ENCODE measurements at regions not wholly inside any gene's neighbourhood (a gene's known extent, or its start where the extent isn't known, plus 50 kb on each side); places are given as distances from the start of the nearest gene placed in this dataset.

GRCh38 chr1:166671627-166672026 lies 167.6 kb upstream of the POGK start:
- DNase-seq (ENCODE audit: low read depth, low spot score), result no peak
- no peaks in the 10 kb centered on the region for H4K20me1 ChIP-seq (ENCODE audit: control insufficient read depth, extremely low read depth, insufficient read depth, low read length)
- H3K4me2 ChIP-seq (ENCODE audit: control insufficient read depth, extremely low read depth, insufficient read depth, low read depth, low read length), result no peak overlapping the region
- no peaks in the 10 kb centered on the region for H3K27me3 ChIP-seq (ENCODE audit: control insufficient read depth, extremely low read depth, insufficient read depth, low read length)
- no peaks in the 10 kb centered on the region for H3K4me1 ChIP-seq (ENCODE audit: control insufficient read depth, extremely low read depth, insufficient read depth, low read length)
- H3K9me1 ChIP-seq (ENCODE audit: control insufficient read depth, extremely low read depth, insufficient read depth, low read length), result no peaks in the 10 kb centered on the region
- no peaks in the 10 kb centered on the region for H3K36me3 ChIP-seq (ENCODE audit: control insufficient read depth in 2 of 2, extremely low read depth in 1 of 2, insufficient read depth in 2 of 2, low read length in 2 of 2)
- H3K9ac ChIP-seq (ENCODE audit: control insufficient read depth, extremely low read depth, insufficient read depth, low read length), result no peak overlapping the region
- no peak overlapping the region for H3K27ac ChIP-seq (ENCODE audit: control insufficient read depth, insufficient read depth, low read length)
- dilution Hi-C loops (cut with MboI; ENCODE audit: extremely low pct_ligation_motif_present, low sequenced_read_pairs), result no loop called here
- H3K4me3 ChIP-seq (ENCODE audit: control insufficient read depth in 2 of 3, extremely low read depth in 1 of 3, insufficient read depth in 2 of 3, low read depth in 1 of 3, low read length in 3 of 3), result no peak overlapping the region
- H3K79me2 ChIP-seq (ENCODE audit: control insufficient read depth, insufficient read depth, low read length), result no peaks in the 10 kb centered on the region
- H2AFZ ChIP-seq (ENCODE audit: control insufficient read depth, low read length), result no peak overlapping the region
- H3K9me3 ChIP-seq (ENCODE audit: control insufficient read depth, low read depth, low read length), result no peaks in the 10 kb centered on the region
- TF ChIP-seq CTCF (optimal IDR thresholded peaks at IDR 0.05 in 1 of 3, IDR thresholded peaks at IDR 0.05 in 1 of 3, conservative IDR thresholded peaks at IDR 0.05 in 1 of 3; ENCODE audit: extremely low read depth in 1 of 3, insufficient read depth in 2 of 3, low read length in 3 of 3) (no peak), EZH2 (IDR thresholded peaks at IDR 0.05; ENCODE audit: low read length) (no peak)
- FAIRE-seq, result no peak

GRCh38 chr1:166673722-166674121 lies 165.6 kb upstream of the POGK start:
- H3K36me3 ChIP-seq (ENCODE audit: control insufficient read depth in 2 of 2, extremely low read depth in 1 of 2, insufficient read depth in 2 of 2, low read length in 2 of 2), result no peaks in the 10 kb centered on the region
- H3K27me3 ChIP-seq (ENCODE audit: control insufficient read depth, extremely low read depth, insufficient read depth, low read length), result no peaks in the 10 kb centered on the region
- H2AFZ ChIP-seq (ENCODE audit: control insufficient read depth, low read length), result no peak overlapping the region
- H3K9me3 ChIP-seq (ENCODE audit: control insufficient read depth, low read depth, low read length), result no peaks in the 10 kb centered on the region
- no peak overlapping the region for H3K4me2 ChIP-seq (ENCODE audit: control insufficient read depth, extremely low read depth, insufficient read depth, low read depth, low read length)
- H3K27ac ChIP-seq (ENCODE audit: control insufficient read depth, insufficient read depth, low read length), result no peak overlapping the region
- TF ChIP-seq EZH2 (IDR thresholded peaks at IDR 0.05; ENCODE audit: low read length) (no peak), CTCF (optimal IDR thresholded peaks at IDR 0.05 in 1 of 3, IDR thresholded peaks at IDR 0.05 in 1 of 3, conservative IDR thresholded peaks at IDR 0.05 in 1 of 3; ENCODE audit: extremely low read depth in 1 of 3, insufficient read depth in 2 of 3, low read length in 3 of 3) (no peak)
- H3K9me1 ChIP-seq (ENCODE audit: control insufficient read depth, extremely low read depth, insufficient read depth, low read length), result no peaks in the 10 kb centered on the region
- no peak overlapping the region for H3K4me3 ChIP-seq (ENCODE audit: control insufficient read depth in 2 of 3, extremely low read depth in 1 of 3, insufficient read depth in 2 of 3, low read depth in 1 of 3, low read length in 3 of 3)
- H3K79me2 ChIP-seq (ENCODE audit: control insufficient read depth, insufficient read depth, low read length), result no peaks in the 10 kb centered on the region
- H3K4me1 ChIP-seq (ENCODE audit: control insufficient read depth, extremely low read depth, insufficient read depth, low read length), result no peaks in the 10 kb centered on the region
- dilution Hi-C loops (cut with MboI; ENCODE audit: extremely low pct_ligation_motif_present, low sequenced_read_pairs), result no loop called here
- no peak for DNase-seq (ENCODE audit: low read depth, low spot score)
- no peaks in the 10 kb centered on the region for H4K20me1 ChIP-seq (ENCODE audit: control insufficient read depth, extremely low read depth, insufficient read depth, low read length)
- H3K9ac ChIP-seq (ENCODE audit: control insufficient read depth, extremely low read depth, insufficient read depth, low read length), result no peak overlapping the region
- FAIRE-seq, result no peak
